Prostate gland (tissue), 2 donors: ENCODE measurements at regions not wholly inside any gene's neighbourhood (a gene's known extent, or its start where the extent isn't known, plus 50 kb on each side); places are given as distances from the start of the nearest gene placed in this dataset.

Experiments used
- POLR2A ChIP-seq: fragments of 450-650 bp; IDR thresholded peaks from one replicate; pipeline ENCODE4 v1.6.1; 2016; ENCODE audit warnings: antibody characterized with exemption, mild to moderate bottlenecking
- POLR2AphosphoS5 ChIP-seq: sonication (generic); formaldehyde crosslinking; IDR thresholded peaks from one replicate; pipeline ENCODE4 v1.6.1; 2017; ENCODE audit warnings: antibody characterized with exemption
- TF ChIP-seq, protein P1 (sequence below), 4 experiments: fragments of 200-600 bp in 2 of 4; fragments of 450-650 bp in 2 of 4; sonication (generic) in 2 of 4; IDR thresholded peaks; 1 replicate in 3 of 4; 2 replicates in 1 of 4; pipeline ENCODE4 v1.5.1; 2016 to 2019; ENCODE audit warnings: antibody characterized with exemption in 4 of 4, mild to moderate bottlenecking in 2 of 4, moderate library complexity in 2 of 4

- TF ChIP-seq, protein P1, sequence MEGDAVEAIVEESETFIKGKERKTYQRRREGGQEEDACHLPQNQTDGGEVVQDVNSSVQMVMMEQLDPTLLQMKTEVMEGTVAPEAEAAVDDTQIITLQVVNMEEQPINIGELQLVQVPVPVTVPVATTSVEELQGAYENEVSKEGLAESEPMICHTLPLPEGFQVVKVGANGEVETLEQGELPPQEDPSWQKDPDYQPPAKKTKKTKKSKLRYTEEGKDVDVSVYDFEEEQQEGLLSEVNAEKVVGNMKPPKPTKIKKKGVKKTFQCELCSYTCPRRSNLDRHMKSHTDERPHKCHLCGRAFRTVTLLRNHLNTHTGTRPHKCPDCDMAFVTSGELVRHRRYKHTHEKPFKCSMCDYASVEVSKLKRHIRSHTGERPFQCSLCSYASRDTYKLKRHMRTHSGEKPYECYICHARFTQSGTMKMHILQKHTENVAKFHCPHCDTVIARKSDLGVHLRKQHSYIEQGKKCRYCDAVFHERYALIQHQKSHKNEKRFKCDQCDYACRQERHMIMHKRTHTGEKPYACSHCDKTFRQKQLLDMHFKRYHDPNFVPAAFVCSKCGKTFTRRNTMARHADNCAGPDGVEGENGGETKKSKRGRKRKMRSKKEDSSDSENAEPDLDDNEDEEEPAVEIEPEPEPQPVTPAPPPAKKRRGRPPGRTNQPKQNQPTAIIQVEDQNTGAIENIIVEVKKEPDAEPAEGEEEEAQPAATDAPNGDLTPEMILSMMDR (IDR thresholded peaks at IDR 0.05), result no peak
- TF ChIP-seq POLR2A (no peak), POLR2AphosphoS5 (no peak)
These were observed 473.4 kb upstream of the MARCKS start for GRCh38 chr6:113383701-113384100.
